Mammary epithelial cell (primary cell): ENCODE measurements at regions not wholly inside any gene's neighbourhood (a gene's known extent, or its start where the extent isn't known, plus 50 kb on each side); places are given as distances from the start of the nearest gene placed in this dataset.

Experiments used
- CTCF ChIP-seq, 2 donors: IDR thresholded peaks in 1 of 2; conservative IDR thresholded peaks in 1 of 2; 2 replicates each; pipeline ENCODE4 v1.5.1; 2011 to 2012; ENCODE audit warnings: inconsistent platforms in 2 of 2, low read length in 2 of 2, mild to moderate bottlenecking in 2 of 2, control low read depth in 1 of 2, low read depth in 1 of 2; ENCODE audit not compliant: insufficient read depth in 1 of 2; ENCODE audit errors: extremely low read depth in 1 of 2
- EZH2 ChIP-seq: IDR thresholded peaks from 2 replicates; pipeline ENCODE4 v1.6.1; 2012; ENCODE audit warnings: low read length, inconsistent platforms, borderline replicate concordance

DNA sequence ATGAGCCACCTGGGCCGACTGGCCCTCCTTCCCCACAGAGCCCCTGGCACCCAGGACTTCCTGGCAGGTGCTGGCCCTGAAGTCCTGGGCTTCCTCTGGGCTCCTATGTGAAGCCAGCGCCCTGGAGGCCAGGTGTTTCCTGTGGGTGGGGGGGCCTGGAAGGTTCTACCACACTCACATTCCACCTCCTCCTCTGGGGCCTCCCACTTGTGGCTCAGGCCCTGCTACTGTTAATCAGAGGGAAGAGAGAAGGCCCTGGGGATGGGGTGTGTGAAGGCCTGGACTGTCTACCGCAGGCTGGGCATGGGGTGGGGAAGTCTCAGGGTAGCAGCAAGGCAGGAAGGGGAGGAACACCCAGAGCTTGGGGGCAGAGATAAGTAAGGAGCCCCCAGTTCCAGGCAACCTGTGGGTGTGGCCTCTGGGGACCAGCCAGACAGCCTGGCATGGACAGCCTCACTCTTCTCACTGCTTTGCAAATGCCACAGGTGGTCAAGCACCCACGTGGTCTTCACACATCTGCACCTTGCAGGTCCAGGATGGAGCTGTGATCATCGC lies 111.9 kb upstream of the TNRC6C start:
- TF ChIP-seq CTCF (conservative IDR thresholded peaks at IDR 0.05 in 1 of 2, IDR thresholded peaks at IDR 0.05 in 1 of 2; ENCODE audit: extremely low read depth in 1 of 2, insufficient read depth in 1 of 2, low read depth in 1 of 2, low read length in 2 of 2) = no peak
- TF ChIP-seq EZH2 = no peak
